NCI-H187 (cell line): ENCODE measurements at regions not wholly inside any gene's neighbourhood (a gene's known extent, or its start where the extent isn't known, plus 50 kb on each side); places are given as distances from the start of the nearest gene placed in this dataset.
A peak's percentile ranks its signal among the peaks of the same experiment; 100 is the strongest.
"Not testable (repeated sequence)": the region's sequence is repeated elsewhere in the genome, so short reads cannot be mapped to it uniquely, and the experiment has no call there.

ENCODE experiments used
- DNase-seq, 2 experiments: peaks; one replicate each; lab custom pipeline; 2025; lab: John Stamatoyannopoulos, UW

DNA sequence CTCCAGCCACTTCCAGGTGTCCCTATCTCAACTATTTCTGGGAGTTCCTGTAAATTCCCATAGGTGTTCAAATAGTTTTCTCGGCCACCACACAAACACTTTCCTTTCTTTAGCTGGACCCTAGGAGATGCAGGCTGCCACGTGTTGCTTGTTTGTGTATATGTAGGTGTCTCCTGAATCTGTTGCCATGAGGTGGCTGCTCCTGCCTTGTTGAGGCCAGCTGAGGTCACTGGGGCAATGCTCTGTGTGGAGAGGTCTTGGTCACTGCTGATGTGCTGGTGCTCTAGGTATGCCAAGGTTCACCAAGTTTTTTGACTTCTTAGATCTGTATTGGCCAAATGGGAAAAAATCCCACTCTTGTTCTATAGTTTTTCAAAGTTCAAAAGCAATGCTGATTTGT, 132.5 kb upstream of the CHD1 start:
- no peak for DNase-seq

DNA sequence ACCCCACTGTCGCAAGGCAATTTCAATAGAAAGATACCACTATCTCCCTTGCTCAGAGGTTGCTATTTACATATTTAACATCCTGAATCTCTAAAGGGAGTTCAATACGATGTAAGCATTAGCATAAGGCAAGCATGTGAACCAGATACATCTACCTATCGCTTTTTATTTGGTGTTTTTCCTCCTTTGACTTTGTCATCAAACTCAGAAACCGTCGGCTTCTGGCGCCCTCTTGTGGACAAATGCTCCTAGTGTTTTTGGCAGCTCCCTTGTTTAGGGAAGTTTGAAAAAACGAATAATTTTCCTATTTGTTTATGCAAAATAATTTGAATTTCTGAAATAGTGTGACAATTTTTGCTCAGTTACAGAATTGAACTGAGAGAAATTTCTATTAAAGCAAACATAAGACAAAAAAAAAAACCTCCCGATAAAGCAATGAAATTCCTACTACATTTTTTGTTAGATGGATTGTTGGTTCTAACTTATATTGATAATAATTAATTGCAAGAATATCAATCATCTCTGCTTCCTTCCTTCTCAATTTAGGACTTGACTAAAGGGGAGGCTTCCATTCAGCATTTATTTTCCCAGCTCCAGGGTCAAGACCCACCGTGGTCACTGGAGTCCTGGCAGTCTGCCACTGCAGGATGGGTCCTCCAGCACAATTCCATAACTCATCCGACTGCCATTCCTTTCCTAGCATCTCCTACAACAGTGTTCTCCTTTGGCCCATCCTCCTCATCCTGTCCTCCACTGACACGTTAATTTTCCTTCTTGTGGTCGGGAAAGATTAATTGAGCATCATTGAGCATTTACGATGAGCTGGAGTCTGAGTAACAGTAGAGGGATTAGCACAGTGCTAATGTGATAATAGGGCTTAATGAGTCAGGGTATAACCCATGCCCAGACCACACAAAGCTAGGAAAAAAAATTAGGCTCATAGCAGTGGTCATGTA, 131.8 kb upstream of the CHD1 start:
- peak; percentile 2 to 25 for DNase-seq

DNA sequence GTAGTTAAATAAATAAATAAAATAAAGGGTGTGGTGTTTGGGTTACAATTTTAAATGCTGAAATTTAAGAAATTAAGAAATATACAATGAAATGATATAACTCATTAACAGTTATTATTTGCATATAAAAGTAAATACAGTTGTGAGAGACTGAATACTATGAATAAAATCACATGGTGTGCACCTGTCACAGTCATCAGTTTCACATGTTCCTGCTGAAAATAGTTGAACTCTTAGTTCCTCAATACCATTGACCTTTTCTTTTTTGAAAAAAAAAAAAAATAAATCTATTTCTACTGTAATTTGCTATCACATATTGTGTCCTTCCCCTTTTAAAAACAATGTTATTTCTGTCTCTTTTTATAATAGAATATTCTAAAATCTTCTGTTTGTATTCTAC, 130.9 kb upstream of the CHD1 start:
- DNase-seq: no peak

DNA sequence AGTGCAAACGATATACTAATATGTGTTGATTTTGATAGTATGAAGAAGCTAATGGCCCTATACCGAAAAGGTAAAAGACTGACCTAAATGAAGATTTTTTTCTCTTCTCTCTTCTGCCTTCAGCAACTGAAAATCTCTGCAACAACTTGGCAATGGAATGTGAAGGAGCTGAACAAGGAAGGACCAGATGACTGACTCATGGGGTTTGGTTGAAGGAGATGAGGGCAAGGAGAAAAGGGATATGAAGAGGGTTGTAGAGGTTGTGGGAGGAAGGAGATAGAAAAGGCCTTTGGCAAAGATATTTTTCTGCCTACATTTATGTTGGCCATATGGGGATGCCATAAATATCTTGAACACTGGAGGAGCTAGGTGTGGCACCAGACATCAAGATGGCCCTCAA, 129.7 kb upstream of the CHD1 start:
- DNase-seq: no peak

DNA sequence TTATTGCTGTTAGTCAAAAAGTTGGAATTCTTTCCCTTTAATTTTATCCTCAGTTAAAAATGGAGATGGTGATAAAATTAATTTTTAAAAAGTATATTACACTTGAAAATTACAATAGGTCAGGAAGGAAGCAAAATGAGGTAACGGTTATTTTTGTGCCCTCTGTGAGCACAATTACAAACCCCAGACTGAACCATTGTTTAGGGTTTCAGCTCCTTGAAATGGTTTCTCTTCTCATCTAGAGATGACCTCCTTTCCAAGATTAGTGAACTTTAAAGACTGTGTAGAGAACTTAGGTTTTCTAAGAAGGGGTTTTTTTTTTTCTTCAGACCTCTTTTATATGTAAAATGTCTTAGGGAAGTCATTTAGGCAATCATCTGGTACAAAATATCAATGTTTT, 126.2 kb upstream of the CHD1 start:
- DNase-seq: no peak

DNA sequence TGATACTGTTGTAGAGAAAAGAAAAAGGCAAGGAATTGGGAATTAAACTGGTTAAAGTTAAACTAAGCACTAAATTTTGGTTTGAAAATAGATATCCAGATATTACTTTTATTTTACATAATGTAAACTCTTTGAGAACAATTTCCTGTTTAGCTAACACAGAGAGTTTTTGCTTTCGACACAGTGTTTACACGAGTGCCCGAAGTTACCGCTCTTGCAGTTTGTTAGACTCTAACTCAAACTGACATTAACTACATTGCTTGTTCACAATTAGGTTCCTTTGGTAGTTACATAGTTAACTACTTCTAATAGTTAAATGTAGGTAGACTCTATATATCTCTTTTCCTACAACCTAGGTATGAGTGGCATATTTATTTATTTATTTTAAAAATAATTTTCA, 117.1 kb upstream of the CHD1 start:
- DNase-seq: no peak

DNA sequence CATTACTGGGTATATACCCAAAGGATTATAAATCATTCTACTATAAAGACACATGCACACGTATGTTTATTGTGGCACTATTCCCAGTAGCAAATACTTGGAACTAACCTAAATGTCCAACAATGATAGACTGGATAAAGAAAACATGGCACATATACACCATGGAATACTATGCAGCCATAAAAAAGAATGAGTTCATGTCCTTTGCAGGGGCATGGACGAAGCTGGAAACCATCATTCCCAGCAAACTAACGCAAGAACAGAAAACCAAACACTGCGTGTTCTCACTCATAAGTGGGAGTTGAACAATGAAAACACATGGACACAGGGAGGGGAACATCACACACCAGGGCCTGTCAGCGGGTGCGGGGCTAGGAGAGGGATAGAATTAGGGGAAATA, 114.5 kb upstream of the CHD1 start:
- not testable (repeated sequence) for DNase-seq

DNA sequence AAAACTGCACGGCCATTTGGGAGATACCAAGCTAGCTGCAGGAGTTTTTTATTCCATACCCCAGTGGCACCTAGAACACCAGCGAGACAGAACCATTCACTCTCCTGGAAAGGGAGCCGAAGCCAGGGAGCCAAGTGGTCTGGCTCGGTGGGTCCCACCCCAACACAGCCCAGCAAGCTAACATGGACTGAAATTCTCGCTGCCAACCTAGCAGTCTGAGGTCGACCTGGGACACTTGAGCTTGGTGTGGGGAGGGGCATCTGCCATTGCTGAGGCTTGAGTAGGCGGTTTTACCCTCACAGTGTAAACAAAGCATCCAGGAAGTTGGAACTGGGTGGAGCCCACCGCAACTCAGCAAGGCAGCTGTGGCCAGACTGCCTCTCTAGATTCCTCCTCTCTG, 108.9 kb upstream of the CHD1 start:
- DNase-seq: no peak

DNA sequence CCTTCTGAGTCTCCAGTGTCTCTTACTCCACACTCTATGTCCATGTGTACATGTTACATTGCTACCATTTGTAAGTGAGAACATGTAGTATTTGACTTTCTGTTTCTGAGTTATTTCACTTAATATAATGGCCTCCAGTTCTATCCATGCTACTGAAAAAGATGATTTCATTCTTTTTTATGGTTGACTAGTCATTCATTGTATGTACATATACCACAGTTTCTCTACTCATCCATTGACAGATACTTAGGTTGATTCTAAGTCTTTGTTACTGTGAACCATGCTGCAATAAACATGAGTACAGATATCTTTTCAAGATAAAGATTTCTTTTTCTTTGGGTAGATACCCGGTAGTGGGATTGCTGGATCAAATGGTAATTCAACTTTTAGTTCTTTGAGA, 107.1 kb upstream of the CHD1 start:
- no peak for DNase-seq

DNA sequence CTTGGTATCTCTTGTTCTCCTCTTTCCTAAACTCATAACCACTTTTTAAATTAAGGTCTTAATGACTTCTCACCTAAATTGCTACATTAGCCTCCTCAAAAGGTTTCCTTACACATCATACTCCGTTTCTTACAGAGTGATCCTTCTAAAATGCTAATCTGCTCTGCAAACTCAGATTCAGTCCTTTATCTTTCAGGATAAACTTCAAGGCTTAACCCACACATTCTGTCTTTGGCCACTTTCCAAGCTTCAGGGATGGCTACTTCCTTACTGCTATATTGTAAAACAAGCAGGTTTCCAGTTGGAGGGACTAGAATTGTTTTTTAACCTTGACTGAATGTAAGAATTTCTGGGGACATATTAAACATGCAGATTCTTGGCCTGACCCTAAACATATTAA, 105.5 kb upstream of the CHD1 start:
- no peak for DNase-seq

DNA sequence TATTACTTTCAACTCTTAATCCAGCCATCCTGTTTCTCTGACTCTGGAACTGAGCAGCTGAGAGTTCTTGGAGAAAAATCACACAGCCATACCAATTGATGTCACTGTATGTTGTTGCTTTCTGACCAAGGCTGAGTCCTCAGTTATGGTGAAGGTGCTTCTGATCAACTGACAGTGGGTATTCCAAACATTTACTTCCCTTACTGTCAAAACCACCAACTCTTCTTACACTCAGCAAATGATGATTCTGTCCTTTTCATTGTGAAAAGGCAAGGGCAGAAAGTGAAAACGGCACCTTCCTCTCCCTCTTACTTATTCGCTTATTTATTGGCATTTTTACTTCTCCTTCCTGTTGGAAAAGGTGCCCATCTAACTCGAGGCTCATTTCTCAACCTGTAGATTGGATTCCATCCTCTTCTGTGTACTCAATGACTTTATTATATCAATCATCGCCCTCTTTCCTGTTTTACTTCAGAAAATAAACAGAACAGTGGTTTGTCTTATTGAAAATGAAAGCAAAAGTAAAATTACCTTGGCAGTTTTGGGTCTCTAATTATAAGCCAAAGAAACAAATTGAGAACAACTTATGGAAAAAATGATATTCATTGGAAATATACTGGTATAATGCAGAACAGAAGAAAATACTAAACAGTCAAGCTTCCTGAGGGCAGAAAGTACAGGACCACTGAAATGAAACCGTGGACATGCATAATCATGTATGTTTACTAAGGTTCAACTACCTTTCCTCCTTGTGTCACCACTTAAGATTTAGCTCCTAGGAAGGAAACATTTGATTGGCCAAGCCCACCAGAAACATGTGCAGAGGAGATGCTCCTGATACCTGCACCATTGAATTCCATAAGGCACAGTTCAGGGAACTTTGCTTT, 104.5 kb upstream of the CHD1 start:
- DNase-seq: no peak

DNA sequence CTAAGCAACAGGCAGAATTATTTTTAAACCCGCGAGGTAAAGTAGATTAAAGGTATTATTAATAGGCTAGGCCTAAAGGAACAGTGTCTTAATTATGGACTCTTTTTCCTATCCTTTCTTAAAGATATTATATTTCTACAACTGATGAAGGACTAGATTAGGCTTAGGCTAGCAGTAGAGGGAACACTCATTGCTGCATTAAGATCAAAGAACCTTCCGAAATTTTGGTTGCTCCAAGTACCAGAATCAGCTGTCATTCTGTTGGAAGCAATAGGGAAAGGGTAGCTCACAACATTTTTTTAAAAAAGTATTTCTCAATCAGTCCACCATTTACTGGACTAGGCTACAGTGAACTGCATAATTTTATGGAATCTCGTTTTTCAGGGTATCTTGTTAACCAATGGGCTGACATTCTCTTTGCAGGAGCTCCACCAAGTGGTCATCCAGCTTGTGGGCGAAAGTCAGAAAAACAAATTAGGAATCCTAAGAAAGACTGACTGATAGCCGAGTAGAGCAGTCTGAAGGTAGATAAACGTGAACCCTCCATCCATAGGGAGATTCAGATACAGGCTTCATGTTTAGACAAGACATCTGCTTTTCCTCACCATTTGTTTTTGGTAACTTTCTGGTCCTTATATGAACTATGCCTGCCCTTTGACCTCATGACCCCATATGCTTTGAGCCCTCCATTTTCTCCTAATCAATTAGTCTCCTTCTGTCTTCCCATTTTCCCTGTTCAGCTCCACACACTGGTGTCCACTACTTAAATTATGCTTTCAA, 103.6 kb upstream of the CHD1 start:
- no peak for DNase-seq

DNA sequence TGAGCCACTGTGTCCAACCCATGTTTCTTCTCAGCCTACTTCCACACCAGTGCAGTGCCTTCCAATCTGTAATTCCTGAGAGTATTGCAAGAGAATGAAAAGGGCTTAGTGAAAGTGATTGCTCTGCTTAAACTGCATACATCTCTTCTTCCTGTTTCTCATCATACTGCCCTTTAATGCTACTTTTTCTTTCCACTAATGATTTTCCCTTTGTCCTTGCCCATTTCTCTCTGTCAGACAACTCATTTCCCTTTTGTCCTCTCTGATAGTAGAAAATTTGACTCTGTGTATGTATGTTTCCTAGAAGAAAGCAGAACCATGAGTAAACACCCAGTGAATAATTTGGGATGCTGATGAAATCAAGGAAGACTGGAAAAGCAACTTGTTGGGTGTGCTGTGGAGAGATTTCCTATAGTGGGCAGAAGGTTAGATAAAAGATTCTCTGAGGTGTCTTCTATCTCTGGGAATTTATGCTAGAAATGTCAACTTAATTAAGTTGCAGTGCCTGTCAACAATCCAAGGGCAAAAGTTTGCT, 102.2 kb upstream of the CHD1 start:
- no peak for DNase-seq

DNA sequence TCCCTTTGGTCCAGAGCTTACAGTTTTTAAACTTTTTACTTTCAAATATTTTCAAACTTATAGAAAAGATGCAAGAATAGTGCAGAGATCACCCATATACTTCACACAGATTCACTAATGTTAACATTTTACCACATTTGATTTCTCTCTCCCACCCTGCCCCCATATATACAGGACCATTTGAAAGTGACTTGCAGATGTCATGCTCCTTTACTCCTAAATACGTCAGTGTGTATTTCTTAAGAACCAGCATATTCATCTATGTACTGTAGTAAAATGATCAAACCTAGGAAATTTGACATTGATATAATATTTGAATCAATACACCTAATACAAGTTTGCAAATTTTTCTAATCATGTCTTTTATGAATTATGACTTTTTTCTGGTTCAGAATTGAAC, 100.4 kb upstream of the CHD1 start:
- DNase-seq: no peak

DNA sequence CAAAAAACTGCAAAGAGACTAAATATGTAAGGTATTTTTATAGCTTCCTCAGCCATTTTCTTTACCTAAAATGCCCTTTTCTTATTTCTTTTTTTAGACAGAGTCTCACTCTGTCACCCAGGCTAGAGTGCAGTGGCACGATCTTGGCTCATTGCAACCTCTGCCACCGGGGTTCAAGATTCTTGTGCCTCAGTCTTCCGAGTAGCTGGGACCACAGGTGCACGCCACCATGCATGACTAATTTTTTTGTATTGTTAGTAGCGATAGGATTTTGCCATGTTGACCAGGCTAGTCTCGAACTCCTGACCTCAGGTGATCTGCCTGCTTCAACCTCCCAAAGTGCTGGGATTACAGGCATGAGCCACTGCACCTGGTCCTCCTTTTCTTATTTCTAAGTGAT, 99.4 kb upstream of the CHD1 start:
- not testable (repeated sequence) for DNase-seq

DNA sequence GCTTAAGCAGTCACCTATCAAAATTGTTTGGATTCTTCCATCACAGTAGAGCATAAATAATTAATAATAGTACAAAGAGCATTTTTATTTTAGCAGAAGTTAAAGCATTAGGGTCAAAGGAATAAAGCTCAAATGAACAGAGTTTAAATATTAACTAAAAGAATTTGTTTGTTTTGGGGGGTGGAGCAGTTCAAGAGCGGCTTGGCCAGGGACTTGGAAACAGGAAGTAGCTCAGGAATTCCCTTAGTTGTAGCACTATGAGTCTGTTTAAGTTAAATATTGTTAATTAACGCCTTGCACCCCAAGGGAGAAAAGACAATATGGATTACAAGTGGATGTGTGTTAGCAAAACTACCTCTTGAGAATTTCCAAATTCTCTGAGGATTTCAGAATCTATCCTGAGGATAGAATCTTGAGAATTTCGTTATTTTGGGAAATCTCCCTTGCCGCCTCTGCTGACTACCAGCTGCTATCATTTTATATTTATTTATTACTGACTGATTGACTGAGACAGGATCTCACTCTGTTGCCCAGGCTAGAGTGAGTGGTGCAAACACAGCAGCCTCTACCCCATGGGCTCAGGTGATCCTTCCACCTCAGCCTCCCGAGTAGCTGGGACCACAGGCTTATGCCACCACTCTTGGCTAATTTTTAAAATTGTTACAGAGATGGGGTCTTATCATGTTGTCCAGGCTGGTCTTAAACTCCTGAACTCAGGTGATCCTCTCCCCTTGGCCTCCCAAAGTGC, 96.7 kb upstream of the CHD1 start:
- DNase-seq: no peak

DNA sequence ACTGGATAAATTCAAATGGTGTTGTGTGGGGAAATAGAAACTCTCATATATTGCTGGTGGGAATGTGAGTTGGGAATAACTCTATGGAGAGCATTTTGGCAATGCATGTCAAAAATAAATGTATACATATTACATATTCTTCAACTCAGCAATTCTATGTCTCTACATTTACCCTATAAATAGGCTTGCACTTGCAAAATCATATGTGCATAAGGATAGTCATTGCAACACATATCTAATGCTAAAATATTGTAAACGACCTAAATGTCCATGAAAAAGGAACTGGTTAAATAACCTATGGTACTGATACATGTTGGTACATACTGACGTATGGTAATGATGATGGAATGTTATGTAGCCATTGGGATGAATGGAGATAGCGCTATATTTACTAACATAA, 94.5 kb upstream of the CHD1 start:
- DNase-seq: no peak

DNA sequence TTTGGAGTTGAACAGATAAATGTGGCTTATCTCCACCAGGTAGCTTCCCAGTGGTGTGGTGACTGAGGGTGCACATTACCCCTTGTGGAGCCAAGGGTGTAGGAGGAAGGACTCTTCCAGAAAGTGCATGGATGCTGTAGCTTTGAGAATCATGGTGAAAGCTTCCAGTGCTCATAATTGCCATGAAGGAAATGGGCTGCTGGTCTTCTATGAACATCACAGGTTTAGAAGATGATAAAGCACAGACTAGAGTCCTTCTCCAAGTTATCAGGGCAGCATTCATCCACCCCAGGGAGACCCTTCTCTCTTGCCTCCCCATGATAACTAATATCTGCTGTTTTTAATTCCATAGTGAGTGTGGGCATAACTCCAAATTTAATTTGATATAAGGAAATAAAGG, 93.4 kb upstream of the CHD1 start:
- no peak for DNase-seq

DNA sequence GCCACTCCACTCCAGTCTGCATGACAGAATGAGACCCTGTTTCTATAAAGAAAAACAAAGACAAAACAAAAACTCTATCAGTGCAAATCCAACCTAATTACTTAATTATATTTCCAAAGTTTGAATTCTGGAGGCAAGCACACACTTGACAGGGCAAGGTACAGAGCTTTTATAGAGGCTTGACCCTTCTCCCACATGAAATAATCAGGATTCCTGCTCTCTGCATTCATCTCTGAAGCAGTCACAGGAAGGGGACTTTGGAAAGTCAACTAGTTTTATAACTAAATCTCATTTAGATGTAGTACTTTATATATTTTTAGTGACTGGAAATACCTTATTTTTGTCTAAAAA, 91.9 kb upstream of the CHD1 start:
- no peak for DNase-seq

DNA sequence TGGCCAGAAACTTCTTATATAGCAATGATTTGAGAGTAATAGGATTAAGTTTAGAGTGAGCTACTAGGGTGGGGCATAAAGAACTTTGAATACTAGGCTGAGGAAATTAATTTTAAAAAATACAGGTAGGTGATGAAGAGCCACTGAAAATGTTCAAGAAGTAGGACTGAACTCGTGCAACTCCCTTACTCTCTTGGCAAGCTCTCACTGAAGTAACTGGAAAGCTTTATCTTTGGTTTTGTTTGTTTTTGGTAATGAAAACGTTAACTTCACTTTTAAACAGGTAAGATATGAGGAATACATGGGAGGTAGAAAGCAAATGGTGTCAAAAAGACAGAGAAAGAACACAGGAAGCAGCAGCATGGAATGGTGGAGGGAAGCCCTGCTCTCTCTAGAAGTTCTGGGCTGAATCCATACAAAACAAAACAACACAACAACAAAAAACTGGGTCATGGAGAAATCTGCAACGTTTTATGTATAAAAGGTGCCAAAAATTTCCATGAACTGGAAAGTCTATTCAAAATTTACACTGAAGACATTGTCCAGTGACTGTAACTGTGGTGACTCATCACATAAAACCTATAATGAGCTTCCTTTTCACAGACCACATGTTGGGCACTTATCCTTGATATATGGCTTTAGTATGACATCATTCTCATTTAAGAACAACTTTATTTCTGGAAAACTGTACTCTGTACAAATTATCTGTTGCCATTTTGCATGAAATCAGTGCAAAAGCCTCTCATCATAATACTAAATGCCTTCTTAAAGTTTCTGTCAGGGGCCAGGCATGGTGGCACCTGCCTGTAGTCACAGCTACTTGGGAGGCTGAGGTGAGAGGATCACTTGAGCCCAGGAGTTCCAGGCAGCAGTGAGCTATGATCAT, 91.2 kb upstream of the CHD1 start:
- DNase-seq: no peak
